Sigmoid colon (tissue), 6 donors: ENCODE measurements at regions not wholly inside any gene's neighbourhood (a gene's known extent, or its start where the extent isn't known, plus 50 kb on each side); places are given as distances from the start of the nearest gene placed in this dataset.

Source experiments
- DNase-seq: peaks from one replicate; pipeline ENCODE4 v3.0.0-alpha.2; 2019
- H3K27ac ChIP-seq, 4 donors: fragments of 200-600 bp; sonication (generic); one replicate each; pipeline ENCODE4 v1.5.1; 2016 to 2019; ENCODE audit warnings: mild to moderate bottlenecking in 1 of 4
- H3K27me3 ChIP-seq, 3 donors: fragments of 200-600 bp; sonication (generic); one replicate each; pipeline ENCODE4 v1.5.1; 2019; ENCODE audit warnings: mild to moderate bottlenecking in 1 of 3
- H3K36me3 ChIP-seq, 4 donors: fragments of 200-600 bp; sonication (generic); one replicate each; pipeline ENCODE4 v1.5.1; 2016 to 2019
- H3K4me1 ChIP-seq, 4 donors: fragments of 200-600 bp; sonication (generic); one replicate each; pipeline ENCODE4 v1.5.1; 2017 to 2019
- H3K4me3 ChIP-seq, 4 donors: fragments of 200-600 bp; sonication (generic); one replicate each; pipeline ENCODE4 v1.5.1; 2017 to 2019; ENCODE audit warnings: mild to moderate bottlenecking in 2 of 4, moderate library complexity in 1 of 4
- H3K9me3 ChIP-seq, 4 donors: fragments of 200-600 bp in 3 of 4; sonication (generic) in 3 of 4; one replicate each; pipeline versions ENCODE4 v1.5.1 to v1.6.1; 2013 to 2019
- EP300 ChIP-seq, 4 donors: sonication (generic); formaldehyde crosslinking; IDR thresholded peaks; one replicate each; pipeline ENCODE4 v1.6.1; 2017; ENCODE audit warnings: antibody characterized with exemption in 4 of 4
- POLR2A ChIP-seq, 2 donors: fragments of 450-650 bp; IDR thresholded peaks; one replicate each; pipeline ENCODE4 v1.6.1; 2016; ENCODE audit warnings: antibody characterized with exemption in 2 of 2, mild to moderate bottlenecking in 2 of 2, moderate library complexity in 2 of 2
- POLR2AphosphoS5 ChIP-seq, 4 donors: sonication (generic); formaldehyde crosslinking; IDR thresholded peaks; one replicate each; pipeline ENCODE4 v1.6.1; 2017; ENCODE audit warnings: antibody characterized with exemption in 4 of 4
- WGBS, 2 donors: extraction: QIAGEN DNeasy Blood & Tissue Kit; methylation state at CpG; one replicate each; pipeline ENCODE4 v1.1.7; 2013; 5-methylcytosine and 5-hydroxymethylcytosine counted together
- intact Hi-C: fragments of 100-400 bp; cut with DNase I; formaldehyde crosslinking; loops from one replicate; pipeline ENCODE4 v1.15.1; 2023
- TF ChIP-seq, protein P1 (sequence below), 4 experiments: fragments of 450-650 bp in 3 of 4; fragments of 200-600 bp in 1 of 4; IDR thresholded peaks; one replicate each; pipeline ENCODE4 v1.5.1; 2016 to 2019; ENCODE audit warnings: antibody characterized with exemption in 4 of 4, mild to moderate bottlenecking in 3 of 4, moderate library complexity in 2 of 4
- donor health status: healthy with polysubstance abuse.
- donor health status: healthy.

DNA sequence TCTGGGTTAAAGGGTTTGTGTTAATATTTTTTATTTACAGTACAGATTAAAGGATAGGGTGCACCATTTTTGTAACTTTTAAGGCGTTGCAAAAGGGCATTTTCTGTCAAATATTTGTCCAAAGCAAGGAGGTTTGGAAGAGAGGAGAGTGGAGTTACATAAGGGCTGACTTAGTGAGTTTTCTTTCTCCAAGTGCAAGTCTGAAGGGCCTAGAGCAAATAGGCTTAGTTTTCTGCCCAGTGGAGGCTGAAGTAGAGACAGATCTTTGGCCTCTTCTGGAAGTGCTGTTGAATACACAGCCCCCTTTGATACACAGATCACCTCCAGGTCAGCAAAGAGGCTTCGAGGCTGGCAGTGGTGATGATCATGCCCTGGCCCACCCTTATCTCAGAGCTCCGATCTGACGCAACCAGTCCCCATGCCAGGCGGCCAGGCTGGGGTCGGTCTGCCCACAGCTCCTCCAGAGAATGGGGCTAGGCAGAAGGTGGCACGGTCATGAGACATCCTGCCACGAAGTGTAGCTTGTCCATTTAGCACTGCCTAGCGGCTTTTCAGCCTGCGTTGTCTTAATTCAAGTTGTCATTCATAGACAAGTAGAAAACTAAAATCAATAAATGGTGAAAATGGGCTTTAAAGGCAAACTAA is 79.5 kb upstream of the IRX3 start:
- Histone ChIP-seq H3K36me3 (no peaks in the 10 kb centered on the region), H3K4me1 (no peaks in the 10 kb centered on the region), H3K9me3 (no peaks in the 10 kb centered on the region), H3K27me3 (peaks cover 7 to 68% (median 24%) of the 10 kb centered on the region in 3 donors), H3K4me3 (no peak overlapping the region), H3K27ac (no peak overlapping the region)
- no peak for DNase-seq
- intact Hi-C loops = no loop called here
- WGBS, 2 donors = 81 to 88% methylated on average over 10 of the region's 10 CpGs
- TF ChIP-seq POLR2AphosphoS5 (IDR thresholded peaks at IDR 0.05) (no peak), POLR2A (IDR thresholded peaks at IDR 0.05) (no peak), EP300 (IDR thresholded peaks at IDR 0.05) (no peak)
- TF ChIP-seq, protein P1, sequence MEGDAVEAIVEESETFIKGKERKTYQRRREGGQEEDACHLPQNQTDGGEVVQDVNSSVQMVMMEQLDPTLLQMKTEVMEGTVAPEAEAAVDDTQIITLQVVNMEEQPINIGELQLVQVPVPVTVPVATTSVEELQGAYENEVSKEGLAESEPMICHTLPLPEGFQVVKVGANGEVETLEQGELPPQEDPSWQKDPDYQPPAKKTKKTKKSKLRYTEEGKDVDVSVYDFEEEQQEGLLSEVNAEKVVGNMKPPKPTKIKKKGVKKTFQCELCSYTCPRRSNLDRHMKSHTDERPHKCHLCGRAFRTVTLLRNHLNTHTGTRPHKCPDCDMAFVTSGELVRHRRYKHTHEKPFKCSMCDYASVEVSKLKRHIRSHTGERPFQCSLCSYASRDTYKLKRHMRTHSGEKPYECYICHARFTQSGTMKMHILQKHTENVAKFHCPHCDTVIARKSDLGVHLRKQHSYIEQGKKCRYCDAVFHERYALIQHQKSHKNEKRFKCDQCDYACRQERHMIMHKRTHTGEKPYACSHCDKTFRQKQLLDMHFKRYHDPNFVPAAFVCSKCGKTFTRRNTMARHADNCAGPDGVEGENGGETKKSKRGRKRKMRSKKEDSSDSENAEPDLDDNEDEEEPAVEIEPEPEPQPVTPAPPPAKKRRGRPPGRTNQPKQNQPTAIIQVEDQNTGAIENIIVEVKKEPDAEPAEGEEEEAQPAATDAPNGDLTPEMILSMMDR (IDR thresholded peaks at IDR 0.05) = no peak

DNA sequence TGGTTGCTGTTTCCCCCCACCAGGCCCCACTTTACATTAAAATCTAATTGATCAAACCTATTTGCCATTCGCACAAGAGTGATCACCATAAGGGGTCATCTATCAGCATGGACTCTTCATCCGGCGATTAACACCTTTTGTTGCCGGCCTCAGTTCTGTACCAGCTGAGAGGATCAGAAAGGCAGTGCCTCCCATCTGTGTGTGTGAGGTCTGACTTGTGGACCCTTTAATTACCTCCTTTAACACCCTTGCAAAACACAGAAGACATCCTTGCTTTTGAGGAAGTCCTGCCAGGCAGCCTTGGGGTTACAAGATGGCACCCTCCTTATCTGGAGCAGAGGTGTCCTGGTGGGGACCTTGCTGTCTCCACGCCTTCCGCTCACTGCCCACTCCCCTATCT is 77.2 kb upstream of the IRX3 start:
- no peak for TF ChIP-seq EP300 (IDR thresholded peaks at IDR 0.05)
- TF ChIP-seq, protein P1 (IDR thresholded peaks at IDR 0.05) = no peak
- no peak for TF ChIP-seq POLR2A (IDR thresholded peaks at IDR 0.05)
- no peak for TF ChIP-seq POLR2AphosphoS5 (IDR thresholded peaks at IDR 0.05)
- Histone ChIP-seq H3K36me3 (no peaks in the 10 kb centered on the region), H3K9me3 (no peaks in the 10 kb centered on the region), H3K27me3 (peaks cover 8 to 67% (median 9%) of the 10 kb centered on the region in 3 donors), H3K27ac (no peak overlapping the region), H3K4me3 (no peak overlapping the region), H3K4me1 (no peaks in the 10 kb centered on the region)
- 85 to 94% methylated on average over 6 of the region's 6 CpGs for WGBS, 2 donors
- intact Hi-C loops = no loop called here
- no peak for DNase-seq

DNA sequence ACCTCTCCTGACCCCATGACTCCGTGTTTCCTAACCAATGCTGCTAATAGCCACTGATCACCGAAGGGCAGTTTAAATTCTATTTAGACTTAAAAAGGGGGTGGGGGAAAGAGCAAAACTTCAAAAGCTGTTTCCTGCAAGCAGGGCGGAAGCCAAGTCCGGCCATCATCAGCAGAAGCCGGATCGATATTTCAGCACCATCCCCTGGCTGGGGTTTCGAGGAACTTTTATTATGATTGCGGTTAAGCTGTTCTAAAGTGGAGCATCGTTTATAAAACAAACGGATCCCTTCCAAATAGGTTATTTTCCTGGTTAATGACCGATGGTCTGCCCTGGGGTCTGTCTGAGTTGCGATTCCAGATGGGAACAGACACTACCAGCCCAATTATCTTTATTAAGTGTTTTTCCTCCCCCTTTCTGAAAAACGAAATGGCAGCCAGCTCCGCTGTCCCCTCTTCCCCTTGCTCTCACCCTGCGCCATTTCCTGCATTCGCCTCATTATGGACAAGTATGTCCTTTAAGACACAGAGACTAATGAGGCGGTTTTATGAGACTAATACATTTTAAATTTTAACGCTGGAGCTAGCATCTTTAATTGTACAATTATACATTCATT is 76.1 kb upstream of the IRX3 start:
- TF ChIP-seq EP300 (IDR thresholded peaks at IDR 0.05) (no peak), POLR2A (IDR thresholded peaks at IDR 0.05) (no peak), POLR2AphosphoS5 (IDR thresholded peaks at IDR 0.05) (no peak)
- TF ChIP-seq, protein P1 (IDR thresholded peaks at IDR 0.05) = no peak
- intact Hi-C loops = no loop called here
- Histone ChIP-seq H3K9me3 (no peaks in the 10 kb centered on the region), H3K4me1 (no peaks in the 10 kb centered on the region), H3K27ac (no peak overlapping the region), H3K36me3 (no peaks in the 10 kb centered on the region), H3K27me3 (peaks cover 8 to 70% (median 12%) of the 10 kb centered on the region in 3 donors), H3K4me3 (no peak overlapping the region)
- no peak for DNase-seq
- 34 to 51% methylated on average over 18 of the region's 18 CpGs for WGBS, 2 donors

DNA sequence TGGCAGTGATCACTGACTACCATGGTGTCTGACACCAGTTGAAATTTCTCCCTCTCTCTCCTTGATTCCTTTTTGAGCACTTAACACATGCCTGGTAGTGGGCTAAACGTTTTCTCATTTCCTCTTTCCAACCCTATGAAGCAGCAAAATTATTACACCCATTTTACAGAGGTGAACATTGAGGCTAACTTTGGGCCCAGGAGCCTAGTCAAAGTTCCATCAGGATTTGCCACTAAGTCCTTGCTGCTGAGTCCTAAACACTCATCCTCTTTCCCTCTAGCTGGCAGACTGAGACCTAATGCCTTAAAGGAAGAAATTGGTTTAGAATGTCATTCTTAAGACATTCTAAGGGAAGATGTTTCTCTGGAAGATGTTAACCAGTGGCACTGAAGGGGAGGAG is 74.7 kb upstream of the IRX3 start:
- H3K27ac ChIP-seq = no peak overlapping the region
- no peaks in the 10 kb centered on the region for H3K9me3 ChIP-seq
- H3K4me3 ChIP-seq = no peak overlapping the region
- H3K36me3 ChIP-seq = no peaks in the 10 kb centered on the region
- H3K4me1 ChIP-seq = no peaks in the 10 kb centered on the region
- intact Hi-C loops = no loop called here
- 30 to 34% methylated on average over 1 of the region's 1 CpG for WGBS, 2 donors
- DNase-seq = no peak
- peaks cover 8 to 74% (median 12%) of the 10 kb centered on the region in 3 donors for H3K27me3 ChIP-seq
- TF ChIP-seq POLR2A (IDR thresholded peaks at IDR 0.05) (no peak), EP300 (IDR thresholded peaks at IDR 0.05) (no peak), POLR2AphosphoS5 (IDR thresholded peaks at IDR 0.05) (no peak)
- TF ChIP-seq, protein P1 (IDR thresholded peaks at IDR 0.05) = no peak
